Peyer's patch (tissue), 4 donors: ENCODE measurements at regions not wholly inside any gene's neighbourhood (a gene's known extent, or its start where the extent isn't known, plus 50 kb on each side); places are given as distances from the start of the nearest gene placed in this dataset.

Experiments
- DNase-seq, 3 donors: peaks; one replicate each; pipeline ENCODE4 v3.0.0-alpha.2; 2017 to 2019
- H3K27ac ChIP-seq, 4 donors: fragments of 200-600 bp; sonication (generic); one replicate each; pipeline ENCODE4 v1.5.1; 2016 to 2019
- H3K27me3 ChIP-seq, 2 donors: fragments of 200-600 bp; sonication (generic); one replicate each; pipeline ENCODE4 v1.5.1; 2019
- H3K36me3 ChIP-seq, 3 donors: fragments of 200-600 bp; sonication (generic); one replicate each; pipeline ENCODE4 v1.5.1; 2016 to 2019
- H3K4me1 ChIP-seq, 4 donors: fragments of 200-600 bp; sonication (generic); one replicate each; pipeline ENCODE4 v1.5.1; 2016 to 2019
- H3K4me3 ChIP-seq, 4 donors: fragments of 200-600 bp; sonication (generic); 1 replicate in 3 of 4; 2 replicates in 1 of 4; pipeline ENCODE4 v1.5.1; 2016 to 2019; ENCODE audit warnings: mild to moderate bottlenecking in 1 of 4
- H3K9me3 ChIP-seq, 4 donors: fragments of 200-600 bp; sonication (generic); one replicate each; pipeline ENCODE4 v1.5.1; 2016 to 2019; ENCODE audit warnings: mild to moderate bottlenecking in 1 of 4
- CTCF ChIP-seq, 6 experiments: fragments of 450-650 bp in 4 of 6; fragments of 200-600 bp in 2 of 6; sonication (generic) in 1 of 6; IDR thresholded peaks; one replicate each; pipeline ENCODE4 v1.5.1; 2017 to 2019; ENCODE audit warnings: antibody characterized with exemption in 6 of 6, mild to moderate bottlenecking in 3 of 6, moderate library complexity in 1 of 6
- POLR2A ChIP-seq, 2 donors: fragments of 450-650 bp; IDR thresholded peaks; one replicate each; pipeline ENCODE4 v1.5.1; 2017; ENCODE audit warnings: antibody characterized with exemption in 2 of 2, mild to moderate bottlenecking in 2 of 2, moderate library complexity in 2 of 2

- no peaks in the 10 kb centered on the region for H3K9me3 ChIP-seq
- H3K4me1 ChIP-seq = no peaks in the 10 kb centered on the region
- H3K27me3 ChIP-seq = no peaks in the 10 kb centered on the region
- TF ChIP-seq CTCF (IDR thresholded peaks at IDR 0.05) = no peak
- TF ChIP-seq POLR2A (IDR thresholded peaks at IDR 0.05) = no peak
- DNase-seq = peak in 1 of 3 donors; percentile 31
- H3K36me3 ChIP-seq = no peaks in the 10 kb centered on the region
- no peak overlapping the region for H3K4me3 ChIP-seq
- H3K27ac ChIP-seq = no peak overlapping the region
Measured at GRCh38 chr22:49461674-49462073, 366.0 kb downstream of the BRD1 start.

- Histone ChIP-seq H3K27me3 (no peaks in the 10 kb centered on the region), H3K4me1 (no peaks in the 10 kb centered on the region), H3K9me3 (no peaks in the 10 kb centered on the region), H3K36me3 (no peaks in the 10 kb centered on the region), H3K4me3 (no peak overlapping the region), H3K27ac (no peak overlapping the region)
- peak in 1 of 3 donors; percentile 31 for DNase-seq
- no peak for TF ChIP-seq CTCF (IDR thresholded peaks at IDR 0.05)
Measured at GRCh38 chr22:49460592-49461281, 366.9 kb downstream of the BRD1 start.

GRCh38 chr22:49460091-49460490 is 367.6 kb downstream of the BRD1 start:
- TF ChIP-seq POLR2A (IDR thresholded peaks at IDR 0.05) (no peak), CTCF (IDR thresholded peaks at IDR 0.05) (no peak)

GRCh38 chr22:49458708-49459099 is 369.0 kb downstream of the BRD1 start:
- Histone ChIP-seq H3K9me3 (no peaks in the 10 kb centered on the region), H3K27ac (no peak overlapping the region), H3K4me3 (no peak overlapping the region), H3K4me1 (no peaks in the 10 kb centered on the region), H3K27me3 (no peaks in the 10 kb centered on the region), H3K36me3 (no peaks in the 10 kb centered on the region)
- TF ChIP-seq CTCF (IDR thresholded peaks at IDR 0.05) (no peak), POLR2A (IDR thresholded peaks at IDR 0.05) (no peak)
- DNase-seq = peak in 1 of 3 donors; percentile 34

More at GRCh38 chr22:49460091-49460490, 367.6 kb downstream of the BRD1 start:
- DNase-seq = peak in 1 of 3 donors; percentile 5
- H3K36me3 ChIP-seq = no peaks in the 10 kb centered on the region
- no peak overlapping the region for H3K4me3 ChIP-seq
- no peaks in the 10 kb centered on the region for H3K9me3 ChIP-seq
- H3K27ac ChIP-seq = no peak overlapping the region
- no peaks in the 10 kb centered on the region for H3K4me1 ChIP-seq
- no peaks in the 10 kb centered on the region for H3K27me3 ChIP-seq

GRCh38 chr22:49457946-49458707 is 369.5 kb downstream of the BRD1 start:
- Histone ChIP-seq H3K4me1 (no peaks in the 10 kb centered on the region), H3K4me3 (no peak overlapping the region), H3K27ac (no peak overlapping the region), H3K9me3 (no peaks in the 10 kb centered on the region), H3K36me3 (no peaks in the 10 kb centered on the region), H3K27me3 (no peaks in the 10 kb centered on the region)
- DNase-seq = peak in 1 of 3 donors; percentile 39
- no peak for TF ChIP-seq POLR2A (IDR thresholded peaks at IDR 0.05)
- TF ChIP-seq CTCF (IDR thresholded peaks at IDR 0.05) = no peak
